HEK293 (cell line): ENCODE measurements at regions not wholly inside any gene's neighbourhood (a gene's known extent, or its start where the extent isn't known, plus 50 kb on each side); places are given as distances from the start of the nearest gene placed in this dataset.

Source experiments
- BCL11B ChIP-seq: fragments of 450-650 bp; formaldehyde crosslinking; IDR thresholded peaks from 2 replicates; pipeline ENCODE4 v1.5.1; 2016; ENCODE audit warnings: low read depth, missing biosample characterization, missing genetic modification characterization
- CTCF ChIP-seq: fragments of 450-650 bp; formaldehyde crosslinking; IDR thresholded peaks from 2 replicates; pipeline ENCODE4 v1.5.1; 2016; ENCODE audit warnings: missing biosample characterization, missing genetic modification characterization
- PATZ1 ChIP-seq: fragments of 450-650 bp; formaldehyde crosslinking; IDR thresholded peaks from 2 replicates; pipeline ENCODE4 v1.5.1; 2016; ENCODE audit warnings: missing biosample characterization, missing genetic modification characterization
- REST ChIP-seq: fragments of 450-650 bp; formaldehyde crosslinking; IDR thresholded peaks from 2 replicates; pipeline ENCODE4 v1.5.1; 2016; ENCODE audit warnings: missing biosample characterization, missing genetic modification characterization
- ZNF585B ChIP-seq: fragments of 450-650 bp; formaldehyde crosslinking; IDR thresholded peaks from 2 replicates; pipeline ENCODE4 v1.5.1; 2016; ENCODE audit warnings: missing biosample characterization, missing genetic modification characterization
- ZNF600 ChIP-seq: fragments of 450-650 bp; formaldehyde crosslinking; IDR thresholded peaks from 2 replicates; pipeline ENCODE4 v1.5.1; 2016; ENCODE audit warnings: missing biosample characterization, missing genetic modification characterization
- ZNF660 ChIP-seq: fragments of 450-650 bp; IDR thresholded peaks from 2 replicates; pipeline ENCODE4 v1.5.1; 2018; ENCODE audit warnings: missing biosample characterization, mild to moderate bottlenecking, missing genetic modification characterization
- TF ChIP-seq, protein P1 (sequence below): fragments of 450-650 bp; IDR thresholded peaks from 2 replicates; pipeline ENCODE4 v1.5.1; 2018; ENCODE audit warnings: missing biosample characterization, mild to moderate bottlenecking, missing genetic modification characterization

DNA sequence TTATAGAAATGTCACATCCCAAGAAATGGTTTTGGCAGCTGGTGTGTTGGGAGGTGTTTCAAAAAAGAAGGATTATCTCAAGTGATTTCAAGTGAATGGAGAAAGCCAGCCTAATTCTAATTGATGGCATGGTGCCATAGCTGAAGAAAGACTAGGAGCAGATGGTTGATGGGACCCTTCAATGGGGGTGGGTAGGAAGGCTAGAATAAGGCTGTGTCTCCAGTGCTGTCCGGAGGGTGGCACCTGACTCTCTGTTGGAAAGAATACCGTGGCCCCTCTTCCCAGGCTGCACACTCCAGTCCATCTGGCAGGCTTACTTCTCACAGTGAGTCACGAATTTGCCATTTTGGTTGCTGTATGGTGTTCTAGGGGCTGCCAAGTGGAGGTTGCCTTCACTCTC, 51.0 kb upstream of the GPR12 start:
- no peak for TF ChIP-seq ZNF585B (tag by site-specific recombination)
- no peak for TF ChIP-seq CTCF (tag by site-specific recombination)
- TF ChIP-seq, protein P1, sequence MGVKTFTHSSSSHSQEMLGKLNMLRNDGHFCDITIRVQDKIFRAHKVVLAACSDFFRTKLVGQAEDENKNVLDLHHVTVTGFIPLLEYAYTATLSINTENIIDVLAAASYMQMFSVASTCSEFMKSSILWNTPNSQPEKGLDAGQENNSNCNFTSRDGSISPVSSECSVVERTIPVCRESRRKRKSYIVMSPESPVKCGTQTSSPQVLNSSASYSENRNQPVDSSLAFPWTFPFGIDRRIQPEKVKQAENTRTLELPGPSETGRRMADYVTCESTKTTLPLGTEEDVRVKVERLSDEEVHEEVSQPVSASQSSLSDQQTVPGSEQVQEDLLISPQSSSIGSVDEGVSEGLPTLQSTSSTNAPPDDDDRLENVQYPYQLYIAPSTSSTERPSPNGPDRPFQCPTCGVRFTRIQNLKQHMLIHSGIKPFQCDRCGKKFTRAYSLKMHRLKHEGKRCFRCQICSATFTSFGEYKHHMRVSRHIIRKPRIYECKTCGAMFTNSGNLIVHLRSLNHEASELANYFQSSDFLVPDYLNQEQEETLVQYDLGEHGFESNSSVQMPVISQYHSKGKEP (tag by site-specific recombination) = no peak
- no peak for TF ChIP-seq ZNF660 (tag by site-specific recombination)
- TF ChIP-seq ZNF600 (tag by site-specific recombination) = no peak
- TF ChIP-seq BCL11B = no peak
- TF ChIP-seq PATZ1 (tag by site-specific recombination) = no peak
- TF ChIP-seq REST (tag by site-specific recombination) = no peak
